Hepatic stellate cell (primary cell): ENCODE measurements at regions not wholly inside any gene's neighbourhood (a gene's known extent, or its start where the extent isn't known, plus 50 kb on each side); places are given as distances from the start of the nearest gene placed in this dataset.

Source experiments
- DNase-seq: peaks from one replicate; pipeline ENCODE4 v3.0.0; 2011; ENCODE audit warnings: low spot score

DNA sequence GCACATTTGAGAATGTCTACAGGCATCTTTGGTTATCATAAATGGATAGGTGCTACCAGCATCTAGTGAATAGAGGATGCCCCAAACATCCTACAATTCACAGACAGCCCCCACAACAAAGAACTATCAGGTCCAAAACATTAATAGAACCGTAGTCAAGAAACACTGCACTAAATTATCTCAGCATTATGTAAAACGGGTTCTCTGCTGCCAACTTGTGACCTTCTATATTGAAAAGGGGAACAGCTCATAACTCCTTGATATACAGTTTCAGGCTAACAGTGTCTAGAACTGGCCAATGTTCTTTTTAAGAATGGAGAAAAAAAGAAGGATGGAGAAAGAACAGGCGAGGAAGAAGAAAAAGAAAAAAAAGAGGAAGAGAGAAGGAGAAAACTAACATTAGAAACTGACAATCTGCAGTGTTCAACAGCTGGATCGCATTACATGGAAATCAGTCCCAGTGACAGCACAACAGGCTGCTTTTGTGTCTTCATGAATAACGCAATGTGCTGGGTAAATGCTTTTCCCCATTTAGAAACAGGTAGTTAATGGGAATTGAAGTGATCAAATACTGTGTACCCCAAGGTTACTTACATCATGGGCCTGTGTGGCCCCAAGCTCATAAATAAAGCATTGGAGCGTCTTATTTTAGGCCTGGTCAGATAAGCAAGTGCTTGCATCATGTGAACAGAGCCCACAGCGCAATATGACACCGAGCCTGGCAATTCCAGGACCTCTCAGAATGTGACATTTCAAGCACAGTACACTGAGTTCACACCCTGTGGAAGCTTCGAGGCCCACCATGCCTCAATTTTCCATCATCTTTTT, 339.5 kb downstream of the DHX15 start:
- no peak for DNase-seq

DNA sequence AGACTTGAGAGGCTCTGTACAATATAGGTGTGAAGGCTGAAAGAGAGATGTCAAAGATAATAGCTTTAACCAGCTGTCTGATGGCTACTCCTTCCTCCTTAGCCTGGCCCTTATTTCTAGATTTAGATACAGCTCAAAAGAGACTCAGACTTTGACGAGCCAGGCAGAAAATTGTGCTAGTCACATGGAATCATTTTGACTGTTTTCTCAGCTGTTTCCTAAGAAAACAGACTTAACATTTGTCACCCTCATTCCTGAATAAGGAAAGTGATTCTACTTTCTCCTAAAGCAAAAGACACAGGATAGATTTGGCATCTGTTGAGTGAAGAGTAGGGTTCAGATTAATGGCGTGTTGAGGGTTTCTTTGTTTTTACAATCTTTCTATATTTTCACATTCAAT, 340.7 kb downstream of the DHX15 start:
- DNase-seq = no peak

DNA sequence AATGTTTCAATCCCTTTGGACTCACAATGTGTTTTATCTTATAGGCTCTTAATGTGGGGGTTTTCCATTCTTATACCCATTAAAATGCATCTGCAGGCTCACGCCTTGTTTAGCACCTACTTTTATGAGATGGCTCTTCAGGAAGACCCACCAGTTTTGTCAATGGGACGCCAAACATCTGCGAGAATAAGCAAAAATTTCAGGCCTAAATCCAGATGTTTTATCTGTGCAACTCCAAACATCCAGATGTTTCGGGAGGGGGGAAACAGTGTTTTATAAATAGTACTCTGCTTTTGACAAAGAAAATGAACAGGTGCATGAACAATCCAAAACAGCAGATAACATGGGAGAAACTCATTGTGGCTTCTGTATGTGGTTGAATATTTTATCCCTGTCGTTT, 342.8 kb downstream of the DHX15 start:
- DNase-seq = no peak

DNA sequence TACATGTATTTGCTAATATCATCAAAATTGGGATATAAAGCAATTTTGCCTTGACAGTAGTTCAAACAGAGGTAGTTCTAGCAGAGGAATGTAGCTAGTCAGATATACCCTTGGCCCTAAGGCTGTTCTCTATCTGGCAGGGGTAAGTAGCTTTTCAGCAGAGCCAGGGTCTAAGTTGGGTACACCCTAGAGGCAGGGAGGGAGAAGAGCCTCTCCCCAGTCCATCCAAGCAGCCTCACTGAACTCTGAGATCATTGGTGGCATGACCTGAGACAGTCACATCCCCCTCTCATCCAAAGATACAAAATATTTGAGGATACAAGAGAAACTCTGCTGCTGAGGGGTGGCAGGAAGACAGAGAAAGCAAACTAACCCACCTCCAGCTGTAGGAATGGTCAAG, 343.7 kb downstream of the DHX15 start:
- DNase-seq = no peak

DNA sequence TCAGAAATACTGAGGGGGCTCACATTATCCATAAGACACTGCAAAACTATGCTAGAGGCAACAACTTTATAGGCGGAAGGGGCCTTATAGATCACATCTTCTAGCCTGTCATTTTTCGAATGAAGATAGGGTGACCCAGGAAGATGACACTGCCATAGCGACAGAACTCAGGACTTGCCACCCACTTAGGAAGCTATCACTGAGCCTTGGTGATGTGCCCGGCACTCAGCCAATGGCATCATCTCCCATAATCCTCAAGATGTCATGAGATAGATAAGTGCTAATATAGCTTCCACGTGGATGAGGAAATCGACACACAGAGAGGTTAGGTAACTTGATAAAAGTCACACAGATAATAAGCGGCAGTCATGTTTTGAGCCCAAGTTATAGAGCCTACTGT, 346.6 kb downstream of the DHX15 start:
- no peak for DNase-seq

DNA sequence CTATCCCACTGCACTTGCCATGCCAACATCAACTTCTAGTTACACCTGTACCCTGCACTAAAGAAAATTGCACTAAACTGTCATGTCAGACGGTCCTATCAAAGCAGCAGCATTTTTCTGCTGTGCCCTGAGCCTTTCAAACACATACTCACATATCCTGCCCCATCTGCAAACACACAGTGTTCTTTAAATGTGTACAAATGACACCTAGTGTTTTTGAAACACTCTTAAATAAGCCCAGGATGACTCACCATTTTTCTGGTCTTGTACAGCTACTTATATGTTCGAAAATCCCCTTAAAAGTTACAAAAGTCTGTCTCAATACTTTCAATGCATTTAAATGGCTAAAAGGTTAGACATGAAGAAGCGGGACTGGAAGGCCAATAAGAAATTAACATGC, 346.7 kb upstream of the PPARGC1A start:
- DNase-seq = no peak

DNA sequence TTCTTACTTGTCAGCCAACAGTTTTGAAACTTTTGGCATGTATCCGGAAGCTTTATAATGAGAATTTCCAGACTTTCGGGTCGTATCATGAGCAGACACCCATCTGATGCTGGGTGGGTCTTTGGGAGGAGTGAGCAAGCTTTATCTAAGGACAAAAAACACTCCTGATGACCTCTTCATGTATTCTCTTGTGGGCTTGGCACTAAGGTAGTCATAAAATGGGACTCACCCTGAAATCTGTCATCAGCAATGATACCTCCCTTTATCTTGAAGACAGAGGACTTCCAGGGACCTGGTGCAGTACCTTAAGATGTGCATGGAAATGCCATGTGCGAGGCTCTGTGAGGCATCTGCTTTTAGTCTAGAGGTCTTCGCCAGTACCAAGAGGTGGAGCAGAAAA, 346.3 kb upstream of the PPARGC1A start:
- DNase-seq = no peak

DNA sequence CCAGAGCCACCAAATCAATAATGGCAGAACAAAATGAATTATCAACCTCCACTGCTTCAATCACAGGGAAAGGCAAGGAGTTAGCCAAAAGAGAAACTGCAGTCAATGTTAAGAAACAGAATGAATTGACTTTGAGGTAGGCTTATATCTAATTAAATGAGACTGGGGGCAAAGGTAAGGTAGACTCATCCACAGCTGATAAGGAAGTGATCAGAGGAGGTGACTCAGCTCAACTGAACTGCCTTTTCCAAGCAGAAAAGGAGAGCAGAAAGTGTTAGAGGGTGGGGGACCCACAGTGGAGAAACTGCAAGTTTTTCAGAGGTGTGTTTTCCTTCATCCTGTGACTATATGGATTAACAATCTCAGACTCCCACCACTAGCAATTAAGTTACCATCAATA, 345.8 kb upstream of the PPARGC1A start:
- DNase-seq = no peak

DNA sequence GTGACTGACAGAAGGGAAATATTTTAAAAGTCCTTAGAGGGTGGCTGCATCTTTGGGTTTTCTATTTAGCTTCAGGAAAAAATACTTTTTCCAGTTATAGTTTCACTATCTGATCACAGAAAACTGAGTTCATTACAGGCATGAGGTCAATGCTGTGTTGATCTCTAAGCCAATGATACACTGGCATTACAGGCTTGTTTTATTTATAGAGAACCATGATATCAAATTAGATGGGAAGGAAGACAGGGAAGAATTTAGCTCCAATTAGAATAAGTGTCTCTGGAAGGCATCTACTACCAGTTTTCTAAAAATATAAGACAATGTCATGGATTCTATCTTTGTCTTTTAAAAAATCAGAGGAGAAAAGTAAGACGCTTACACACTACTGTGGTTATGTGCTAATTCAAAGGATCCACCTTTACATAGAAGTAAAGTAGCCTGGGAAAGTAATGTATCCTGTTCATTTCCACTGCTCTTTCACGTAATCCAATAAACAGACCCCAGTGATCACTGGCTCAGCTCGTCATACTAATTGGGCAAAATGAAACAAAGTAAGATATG, 344.5 kb upstream of the PPARGC1A start:
- no peak for DNase-seq

DNA sequence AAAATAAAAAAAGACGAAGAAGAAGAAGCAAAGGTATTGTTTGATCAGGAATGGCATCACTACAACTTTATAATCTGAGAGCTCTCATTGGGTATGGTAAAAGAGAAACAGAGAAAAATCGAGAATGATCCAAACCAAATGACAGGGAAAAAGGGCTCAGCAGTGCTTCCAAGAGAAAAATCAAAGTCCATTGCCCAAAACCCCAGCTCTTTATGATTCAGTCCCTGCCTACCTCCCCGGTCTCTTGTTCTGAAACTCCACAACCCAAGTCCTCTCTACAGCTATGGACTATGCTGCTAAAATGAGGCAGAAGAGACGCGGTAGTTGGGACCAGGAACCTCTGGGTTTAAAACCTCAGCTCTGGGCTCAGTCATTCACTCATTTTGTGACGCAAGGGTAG, 341.1 kb upstream of the PPARGC1A start:
- DNase-seq = no peak

DNA sequence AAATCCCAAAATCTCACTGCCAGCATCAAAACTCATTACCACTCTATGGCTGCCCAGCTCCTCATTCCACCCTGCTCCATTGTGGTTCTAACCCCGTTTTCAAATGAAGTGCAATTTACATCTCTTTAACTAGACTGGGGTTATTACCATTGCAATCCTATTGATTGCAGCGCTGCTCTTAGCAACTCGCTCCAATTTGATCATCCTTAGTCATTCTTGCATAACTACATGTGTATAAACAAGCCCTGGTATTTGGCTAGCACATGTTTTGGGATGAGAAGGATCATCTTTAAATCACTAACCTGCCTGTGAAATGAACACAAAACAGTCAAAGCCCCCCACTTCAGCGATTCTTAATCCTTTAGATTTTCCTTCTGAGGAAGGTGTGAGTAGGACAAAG, 340.1 kb upstream of the PPARGC1A start:
- DNase-seq = no peak

DNA sequence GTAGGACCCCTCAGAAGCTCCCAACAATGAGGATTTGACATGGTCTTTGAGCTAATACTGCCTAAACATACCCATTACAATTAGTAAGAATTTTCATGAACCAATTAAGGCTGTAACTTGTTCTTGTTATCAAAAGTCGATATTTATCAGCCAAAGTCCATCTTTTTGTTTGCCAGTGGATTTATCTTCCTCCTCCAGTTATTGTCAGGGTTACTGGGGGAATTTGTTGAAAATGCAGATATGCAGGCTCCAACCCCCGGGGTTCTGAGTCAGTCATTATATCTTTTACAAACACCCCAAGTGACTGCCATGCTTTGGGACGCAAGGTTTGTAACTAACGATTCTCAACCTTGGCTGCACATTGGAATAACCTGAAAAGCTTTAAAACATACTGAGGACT, 338.8 kb upstream of the PPARGC1A start:
- no peak for DNase-seq

DNA sequence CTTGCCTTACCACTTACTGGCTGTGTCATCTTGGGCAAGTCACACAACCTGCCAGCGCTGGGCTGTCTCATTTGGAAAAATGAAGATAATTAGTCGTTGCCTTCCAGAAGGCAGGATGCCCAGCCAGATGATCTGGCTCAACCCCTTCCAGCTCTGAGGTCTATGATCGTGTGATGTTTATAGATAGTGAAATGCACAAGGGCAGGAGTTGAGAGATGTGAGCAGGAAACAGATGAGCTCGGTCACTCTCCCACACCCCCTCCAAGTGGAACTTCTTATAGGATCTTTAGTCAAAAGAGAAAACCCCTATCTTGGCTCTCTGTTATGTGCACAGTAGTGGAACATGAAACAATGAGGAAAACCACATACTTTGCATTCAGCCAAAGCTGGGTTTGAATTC, 336.8 kb upstream of the PPARGC1A start:
- DNase-seq = no peak

DNA sequence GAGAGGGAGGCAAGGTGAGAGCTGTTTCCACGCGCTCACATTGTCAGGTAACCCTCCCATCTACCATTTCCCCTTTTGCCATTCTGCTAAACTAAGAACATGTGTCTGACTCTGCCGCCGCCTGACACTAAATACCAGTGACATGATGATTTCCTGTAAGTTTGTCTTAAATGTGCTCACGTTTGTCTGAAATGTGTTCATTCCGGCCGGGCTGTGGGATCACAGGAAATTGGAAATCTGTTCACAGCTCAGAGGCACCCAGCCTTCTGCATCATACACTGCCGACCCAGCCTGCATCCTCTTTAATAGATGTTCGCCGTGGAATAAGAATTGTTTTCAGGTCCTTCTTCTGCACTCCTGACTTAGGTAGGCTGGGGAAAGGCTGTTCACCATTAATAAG, 336.2 kb upstream of the PPARGC1A start:
- no peak for DNase-seq

DNA sequence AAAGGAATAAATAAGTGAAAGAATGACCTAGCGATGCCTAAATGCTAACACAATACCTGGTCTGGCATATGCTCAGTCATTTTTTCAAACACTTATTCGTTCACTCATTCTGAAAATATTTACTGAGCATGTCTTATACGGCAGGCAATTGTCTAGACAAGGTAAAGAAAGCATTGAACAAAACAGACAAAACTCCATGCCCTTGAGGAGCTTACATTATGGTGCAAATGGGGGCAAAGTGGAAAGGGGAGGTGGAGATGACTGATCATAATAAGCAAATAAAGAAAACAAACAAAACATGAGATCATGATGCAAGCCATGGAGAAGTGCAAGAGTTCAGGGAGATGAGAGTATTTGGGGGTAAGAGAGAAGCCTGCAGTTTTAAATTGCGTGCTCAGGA, 334.6 kb upstream of the PPARGC1A start:
- DNase-seq = no peak

DNA sequence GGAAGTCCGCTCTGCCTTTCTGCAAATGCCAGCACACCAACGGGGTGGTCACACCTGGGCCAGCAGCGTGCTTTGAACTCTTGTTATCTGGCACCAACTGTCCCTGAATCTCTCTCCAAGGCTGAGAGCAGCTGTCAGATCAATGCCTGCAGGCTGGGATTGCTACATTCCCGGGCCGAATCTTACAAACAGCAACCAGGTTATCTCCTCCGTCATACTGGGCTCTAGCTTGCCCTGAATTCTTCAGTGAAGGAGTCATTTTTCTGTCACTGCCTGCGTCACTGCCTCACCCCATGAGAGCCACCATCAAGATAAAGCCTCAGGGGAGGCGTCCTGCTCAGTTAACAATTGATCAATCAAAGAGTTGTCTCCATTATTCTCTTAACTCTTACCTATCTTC, 329.4 kb upstream of the PPARGC1A start:
- DNase-seq = no peak

DNA sequence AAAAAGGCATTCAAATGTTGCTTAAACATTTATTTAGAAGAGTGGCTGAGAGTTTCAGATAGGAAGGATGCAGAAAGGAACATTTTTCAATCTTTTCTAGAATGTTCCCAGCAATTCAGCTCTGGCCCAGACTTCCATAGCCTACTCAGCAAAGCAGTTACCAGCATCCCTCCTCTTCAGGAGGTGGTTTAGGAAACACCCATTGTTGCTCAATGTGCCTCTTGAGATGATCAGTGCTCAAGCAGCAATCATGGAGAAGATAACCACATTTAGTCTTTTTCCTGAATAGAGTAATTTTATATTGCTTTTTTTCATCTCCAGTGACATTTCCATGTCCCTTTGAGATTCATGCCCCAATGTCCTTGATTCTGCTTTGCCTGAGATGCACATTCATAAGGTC, 328.7 kb upstream of the PPARGC1A start:
- DNase-seq = no peak

DNA sequence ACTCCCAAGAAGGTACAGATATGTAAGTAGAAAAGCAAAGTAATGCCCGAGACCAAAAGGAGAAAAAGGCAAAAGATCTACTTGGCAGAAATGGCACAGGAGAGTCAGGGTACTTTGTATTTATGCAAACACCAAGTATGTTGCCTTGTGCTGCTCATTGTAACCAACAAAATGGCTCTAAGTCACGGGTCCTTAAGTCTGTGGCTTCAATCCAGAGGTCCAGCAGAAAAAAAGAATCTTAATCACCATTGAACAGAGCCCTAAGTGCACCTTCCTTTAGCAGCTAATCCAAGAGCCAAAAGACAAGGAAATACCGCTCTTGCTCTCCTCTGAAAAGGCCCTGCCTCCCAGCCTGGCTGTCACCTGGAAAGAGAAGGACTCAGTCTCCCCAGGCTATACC, 324.9 kb upstream of the PPARGC1A start:
- DNase-seq = no peak

DNA sequence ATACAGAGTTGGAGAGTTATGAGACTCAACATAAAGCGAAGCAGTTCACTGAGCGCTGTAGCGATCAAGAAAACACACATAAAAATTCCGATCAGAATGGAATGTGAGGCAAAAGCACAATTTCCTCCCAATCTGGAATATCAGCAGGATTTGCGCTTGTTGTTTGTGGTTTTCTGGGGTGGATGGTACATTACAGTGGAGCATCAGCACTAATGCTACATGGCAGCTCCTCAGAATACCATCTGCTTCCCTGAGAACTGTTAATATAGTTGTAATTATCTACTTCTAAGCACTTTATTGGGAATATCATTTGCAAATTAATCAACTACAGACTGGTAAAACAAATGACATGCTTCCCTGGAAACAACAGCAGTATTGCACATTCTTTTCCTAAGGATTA, 324.1 kb upstream of the PPARGC1A start:
- DNase-seq = no peak

DNA sequence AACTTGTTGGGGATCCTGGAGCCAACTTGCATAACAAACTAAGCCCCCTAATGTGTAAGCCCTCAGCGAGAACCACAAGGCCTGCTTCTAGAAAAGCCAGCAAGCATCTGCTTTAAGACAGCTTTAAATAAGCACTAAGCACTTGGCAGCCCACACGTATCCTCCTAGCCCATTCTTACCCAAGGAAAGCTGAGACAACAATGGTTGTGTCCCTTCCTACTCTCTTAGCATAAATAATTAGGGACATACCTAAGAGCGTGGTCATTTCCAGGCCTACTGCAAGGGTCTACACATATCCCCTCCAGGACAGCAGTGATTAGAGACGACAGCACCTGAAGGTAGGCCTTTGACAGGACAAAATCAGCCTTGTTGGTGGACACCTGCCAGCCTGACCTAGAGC, 322.8 kb upstream of the PPARGC1A start:
- DNase-seq = no peak

DNA sequence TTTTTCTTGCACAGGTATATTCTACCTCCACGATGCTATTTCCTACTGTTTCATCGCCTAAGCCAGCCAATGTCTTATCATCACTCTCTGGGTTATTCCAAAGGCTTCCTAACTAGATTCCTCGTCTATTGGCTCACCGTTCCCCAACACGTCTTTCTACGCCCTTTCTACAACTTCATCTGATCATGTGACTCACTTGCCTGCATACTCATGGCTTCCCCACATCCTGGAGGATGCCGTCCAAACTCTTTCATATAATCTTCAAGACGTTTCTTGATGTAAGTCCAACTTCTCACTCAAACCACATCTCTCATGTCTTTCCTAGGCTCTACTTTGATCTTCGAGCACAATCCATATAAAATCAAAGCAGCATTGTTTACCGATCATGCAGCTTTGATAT, 322.0 kb upstream of the PPARGC1A start:
- no peak for DNase-seq

DNA sequence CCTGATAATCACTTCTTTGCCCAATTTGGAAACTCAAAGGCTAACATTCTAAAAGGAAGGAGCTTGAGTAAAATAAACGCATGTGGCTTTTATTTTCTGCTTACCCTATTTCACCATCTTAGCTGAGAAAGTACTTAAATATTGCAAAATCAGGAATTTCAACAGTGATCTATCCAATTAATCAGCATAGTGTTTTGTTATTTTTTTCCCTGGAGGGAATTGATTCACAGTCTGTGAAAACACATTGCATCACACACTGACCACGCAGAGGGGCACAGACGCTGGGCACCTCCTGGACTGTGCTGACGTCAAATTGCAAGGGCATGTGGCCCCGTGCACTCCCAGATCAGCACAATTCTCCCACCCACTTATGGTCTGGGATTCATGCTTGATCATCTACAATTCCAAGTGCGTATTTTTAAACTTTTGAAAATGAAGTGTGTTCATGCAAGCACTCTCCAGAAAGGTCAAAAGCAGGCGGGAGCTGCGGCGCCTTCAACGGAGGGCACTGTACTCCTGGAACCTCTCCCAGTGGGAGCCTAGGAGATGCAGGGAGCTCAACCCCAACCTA, 320.6 kb upstream of the PPARGC1A start:
- DNase-seq = peak; percentile 6

DNA sequence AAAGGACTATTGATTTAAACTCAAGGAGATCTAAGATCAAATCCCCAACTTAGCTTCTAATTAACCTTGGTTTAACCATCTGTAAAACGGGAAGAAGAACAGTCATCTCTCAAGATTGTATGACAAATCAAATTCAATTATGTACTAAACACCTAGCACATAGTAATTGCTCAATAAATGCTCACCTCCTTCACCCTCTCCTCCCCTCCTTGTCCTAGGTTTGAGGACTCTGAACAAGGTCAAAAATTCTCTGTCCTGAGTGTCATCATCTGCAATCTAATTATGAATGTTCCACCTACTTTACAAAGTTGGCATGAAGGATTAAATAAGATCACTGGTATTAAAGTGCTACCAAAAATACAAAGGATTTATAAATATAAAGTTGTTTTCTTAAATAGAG, 320.1 kb upstream of the PPARGC1A start:
- DNase-seq = no peak

DNA sequence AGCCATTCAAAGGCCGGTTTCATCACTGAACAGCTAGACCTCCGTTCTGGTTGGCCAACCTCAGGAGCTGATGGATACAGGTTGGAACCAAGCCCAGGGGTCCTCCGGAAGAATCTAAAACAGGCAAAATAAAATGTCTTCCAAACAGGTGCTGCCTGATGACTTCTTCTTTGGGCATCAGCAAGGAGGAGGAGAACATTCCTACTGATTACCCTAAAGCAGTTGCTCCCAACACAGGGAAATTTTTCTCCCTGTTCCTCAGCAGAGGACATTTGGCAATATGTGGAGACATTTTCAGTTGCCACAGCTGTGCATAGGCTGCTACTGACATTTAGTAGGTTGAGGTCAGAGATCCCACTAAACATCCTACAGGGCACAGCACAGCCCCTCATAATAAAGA, 319.3 kb upstream of the PPARGC1A start:
- no peak for DNase-seq
